C4-2B (cell line): ENCODE measurements at regions not wholly inside any gene's neighbourhood (a gene's known extent, or its start where the extent isn't known, plus 50 kb on each side); places are given as distances from the start of the nearest gene placed in this dataset.

ENCODE experiments used
- ZFX ChIP-seq: fragments of 450-650 bp; IDR thresholded peaks from 2 replicates; pipeline ENCODE4 v1.6.1; 2017
- TF ChIP-seq, protein P1 (sequence below): fragments of 450-650 bp; conservative IDR thresholded peaks from 2 replicates; pipeline ENCODE4 v1.5.1; 2017; ENCODE audit warnings: mild to moderate bottlenecking

GRCh38 chr16:50979806-50980620 lies 171.1 kb downstream of the SALL1 start:
- TF ChIP-seq, protein P1, sequence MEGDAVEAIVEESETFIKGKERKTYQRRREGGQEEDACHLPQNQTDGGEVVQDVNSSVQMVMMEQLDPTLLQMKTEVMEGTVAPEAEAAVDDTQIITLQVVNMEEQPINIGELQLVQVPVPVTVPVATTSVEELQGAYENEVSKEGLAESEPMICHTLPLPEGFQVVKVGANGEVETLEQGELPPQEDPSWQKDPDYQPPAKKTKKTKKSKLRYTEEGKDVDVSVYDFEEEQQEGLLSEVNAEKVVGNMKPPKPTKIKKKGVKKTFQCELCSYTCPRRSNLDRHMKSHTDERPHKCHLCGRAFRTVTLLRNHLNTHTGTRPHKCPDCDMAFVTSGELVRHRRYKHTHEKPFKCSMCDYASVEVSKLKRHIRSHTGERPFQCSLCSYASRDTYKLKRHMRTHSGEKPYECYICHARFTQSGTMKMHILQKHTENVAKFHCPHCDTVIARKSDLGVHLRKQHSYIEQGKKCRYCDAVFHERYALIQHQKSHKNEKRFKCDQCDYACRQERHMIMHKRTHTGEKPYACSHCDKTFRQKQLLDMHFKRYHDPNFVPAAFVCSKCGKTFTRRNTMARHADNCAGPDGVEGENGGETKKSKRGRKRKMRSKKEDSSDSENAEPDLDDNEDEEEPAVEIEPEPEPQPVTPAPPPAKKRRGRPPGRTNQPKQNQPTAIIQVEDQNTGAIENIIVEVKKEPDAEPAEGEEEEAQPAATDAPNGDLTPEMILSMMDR = no peak
- TF ChIP-seq ZFX = no peak
